IPS DF 6.9 (cell line): ENCODE measurements at regions not wholly inside any gene's neighbourhood (a gene's known extent, or its start where the extent isn't known, plus 50 kb on each side); places are given as distances from the start of the nearest gene placed in this dataset.
"Not testable (repeated sequence)": the region's sequence is repeated elsewhere in the genome, so short reads cannot be mapped to it uniquely, and the experiment has no call there.

Experiments
- DNase-seq: peaks from one replicate; pipeline ENCODE4 v3.0.0-alpha.2; 2013; ENCODE audit warnings: low read depth, low spot score
- H3K27ac ChIP-seq: one replicate; pipeline ENCODE4 v1.5.1; 2013; ENCODE audit warnings: low read length, control low read depth
- H3K27me3 ChIP-seq: 2 replicates; pipeline ENCODE4 v1.6.1; 2013; ENCODE audit warnings: mild to moderate bottlenecking, low read length; ENCODE audit not compliant: control insufficient read depth, insufficient read depth
- H3K36me3 ChIP-seq: 2 replicates; pipeline ENCODE4 v1.6.1; 2013; ENCODE audit warnings: low read length; ENCODE audit not compliant: control insufficient read depth, insufficient read depth
- H3K4me1 ChIP-seq: 2 replicates; pipeline ENCODE4 v1.6.1; 2013; ENCODE audit warnings: low read length; ENCODE audit not compliant: control insufficient read depth, insufficient read depth
- H3K4me3 ChIP-seq: 2 replicates; pipeline ENCODE4 v1.5.1; 2013; ENCODE audit warnings: mild to moderate bottlenecking, low read length
- H3K9me3 ChIP-seq: 2 replicates; pipeline ENCODE4 v1.6.1; 2013; ENCODE audit warnings: low read length, inconsistent platforms; ENCODE audit not compliant: control insufficient read depth, insufficient read depth
- WGBS: extraction: QIAGEN DNeasy Blood & Tissue Kit; methylation state at CpG from one replicate; pipeline ENCODE4 v1.1.7; 2013; ENCODE audit warnings: mixed read lengths, missing lambda C conversion rate; ENCODE audit not compliant: insufficient read length, insufficient coverage; 5-methylcytosine and 5-hydroxymethylcytosine counted together

DNA sequence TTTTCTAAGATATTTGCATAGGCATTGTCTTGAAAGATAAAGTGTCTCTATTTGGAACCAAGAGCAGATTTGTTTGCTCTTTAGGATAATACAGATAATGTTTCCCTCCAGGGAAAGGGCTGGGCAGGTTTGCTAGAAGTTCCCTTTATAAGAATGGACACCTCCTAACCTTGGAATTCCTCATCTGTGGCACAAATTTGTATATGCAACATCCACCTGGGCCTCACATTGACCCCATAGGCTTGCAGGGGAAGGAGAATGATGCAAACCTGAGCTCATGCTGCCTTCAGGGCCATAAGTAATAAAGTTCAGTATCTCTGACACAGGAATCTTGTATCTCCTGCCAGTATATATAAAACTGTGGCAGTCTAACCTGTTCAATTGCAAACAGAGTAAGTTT, 508.4 kb upstream of the MIR17HG start:
- Histone ChIP-seq H3K4me3 (no peak overlapping the region), H3K4me1 (no peaks in the 10 kb centered on the region; the same call in 1 of the 2 replicates), H3K27ac (no peak overlapping the region), H3K9me3 (no peaks in the 10 kb centered on the region), H3K36me3 (no peaks in the 10 kb centered on the region), H3K27me3 (no peaks in the 10 kb centered on the region)
- DNase-seq = no peak

DNA sequence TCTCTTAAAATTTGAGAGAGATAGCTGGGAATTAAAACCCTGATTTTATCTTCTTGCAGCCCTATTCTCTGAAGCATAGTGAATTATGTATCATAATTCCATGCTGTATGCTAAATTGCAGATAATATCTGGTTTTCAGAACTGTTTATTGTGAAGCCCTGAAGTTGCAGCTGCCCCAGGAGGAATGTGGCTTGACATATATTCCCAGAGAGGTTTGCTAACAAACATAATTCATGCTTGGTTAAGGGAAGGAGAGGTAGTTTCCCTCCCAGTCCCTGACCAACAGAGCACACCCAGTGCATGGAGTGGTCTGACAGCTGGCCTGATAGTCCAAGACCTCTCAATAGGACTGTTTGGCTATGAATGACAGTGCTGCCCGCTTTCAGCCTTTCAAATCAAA, 500.6 kb upstream of the MIR17HG start:
- Histone ChIP-seq H3K4me1 (no peaks in the 10 kb centered on the region), H3K36me3 (no peaks in the 10 kb centered on the region), H3K27me3 (no peaks in the 10 kb centered on the region), H3K4me3 (no peak overlapping the region), H3K27ac (no peak overlapping the region), H3K9me3 (no peaks in the 10 kb centered on the region)
- DNase-seq = no peak
- no CpG with 5 or more reads among the region's 1 CpG for WGBS

DNA sequence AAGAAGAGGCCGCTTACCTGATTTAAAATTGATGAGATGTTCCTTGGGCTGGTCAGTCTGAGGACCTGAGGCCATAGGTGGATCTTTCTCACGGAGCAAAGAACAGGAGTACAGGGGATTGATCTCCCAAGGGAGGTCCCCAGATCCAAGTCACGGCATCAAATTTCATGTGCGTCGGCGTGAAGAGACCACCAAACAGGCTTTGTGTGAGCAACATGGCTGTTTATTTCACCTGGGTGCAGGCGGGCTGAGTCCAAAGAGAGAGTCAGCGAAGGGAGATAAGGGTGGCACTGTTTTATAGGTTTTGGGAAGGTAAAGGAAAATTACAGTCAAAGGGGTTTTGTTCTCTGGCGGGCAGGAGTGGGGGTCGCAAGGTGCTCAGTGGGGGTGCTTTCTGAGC, 493.8 kb upstream of the MIR17HG start:
- H3K36me3 ChIP-seq, H3K4me3 ChIP-seq, H3K27me3 ChIP-seq, H3K27ac ChIP-seq, H3K9me3 ChIP-seq, H3K4me1 ChIP-seq, DNase-seq: not testable (repeated sequence)
- no CpG with 5 or more reads among the region's 10 CpGs for WGBS

DNA sequence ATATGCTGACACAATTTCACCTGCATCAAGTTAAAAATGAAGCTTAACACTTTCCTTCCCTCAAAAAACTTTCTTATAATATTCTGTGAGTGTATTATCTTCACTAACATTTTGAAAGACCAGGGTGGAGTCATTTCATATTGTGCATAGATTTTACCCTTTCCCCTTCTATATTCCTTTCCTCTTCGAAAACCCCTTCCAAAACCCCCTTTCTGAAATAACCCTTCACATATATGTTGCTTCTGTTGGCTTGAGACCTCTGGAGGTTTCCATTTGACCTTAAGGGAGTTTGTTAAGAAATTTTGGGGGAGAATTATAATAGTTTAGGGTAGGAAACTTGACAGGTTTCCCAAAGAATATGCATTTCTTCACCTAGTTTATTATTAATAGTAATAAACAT, 489.6 kb upstream of the MIR17HG start:
- Histone ChIP-seq H3K27me3 (no peaks in the 10 kb centered on the region), H3K9me3 (no peaks in the 10 kb centered on the region), H3K27ac (no peak overlapping the region), H3K4me3 (no peak overlapping the region), H3K36me3 (no peaks in the 10 kb centered on the region), H3K4me1 (0 out of 2 replicates have a peak, but pooled peaks cover 1% of the 10 kb centered on the region)
- DNase-seq = no peak
- WGBS = 100% methylated on average over 1 of the region's 1 CpG

DNA sequence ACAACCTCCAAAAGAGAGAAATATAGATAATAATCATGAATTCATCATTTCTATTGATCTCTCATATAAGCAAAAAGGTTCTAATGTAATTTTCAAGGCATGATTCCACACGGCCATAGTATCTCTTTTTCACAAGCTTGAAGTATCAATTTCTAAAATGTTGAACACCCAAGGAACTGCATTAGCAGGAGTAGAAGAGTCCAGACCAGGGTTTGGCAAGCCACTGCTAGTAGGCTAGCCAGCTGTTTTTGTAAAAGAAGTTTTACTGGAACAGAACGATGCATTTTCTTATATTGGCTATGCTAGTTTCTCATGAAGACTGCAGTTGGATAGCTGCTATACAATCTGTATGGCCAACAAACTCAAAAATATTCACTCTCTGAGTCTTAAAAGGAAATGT, 481.5 kb upstream of the MIR17HG start:
- no peaks in the 10 kb centered on the region for H3K36me3 ChIP-seq
- WGBS = no CpG with 5 or more reads among the region's 2 CpGs
- H3K27me3 ChIP-seq = no peaks in the 10 kb centered on the region
- no peak overlapping the region for H3K27ac ChIP-seq
- DNase-seq = no peak
- no peak overlapping the region for H3K4me3 ChIP-seq
- no peaks in the 10 kb centered on the region for H3K9me3 ChIP-seq
- H3K4me1 ChIP-seq = no peaks in the 10 kb centered on the region

DNA sequence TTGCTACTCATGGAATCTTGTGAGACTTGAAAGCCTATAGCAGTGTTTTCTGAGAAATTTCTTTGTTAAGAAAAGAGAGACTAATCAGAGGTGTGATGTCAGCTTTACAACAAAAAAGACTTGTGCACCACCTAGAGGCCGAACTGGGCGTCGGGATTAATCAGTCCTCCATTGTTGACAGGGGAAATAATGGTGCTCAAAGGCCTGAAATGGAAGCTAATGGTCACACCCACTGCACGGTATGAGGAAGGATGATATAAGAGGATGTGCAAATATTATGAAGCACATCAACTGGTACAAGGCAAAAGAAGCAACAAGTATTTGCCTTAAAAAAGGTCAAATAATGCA, 480.2 kb upstream of the MIR17HG start:
- no CpG with 5 or more reads among the region's 4 CpGs for WGBS
- Histone ChIP-seq H3K36me3 (no peaks in the 10 kb centered on the region), H3K27me3 (no peaks in the 10 kb centered on the region), H3K4me3 (no peak overlapping the region), H3K27ac (no peak overlapping the region), H3K4me1 (no peaks in the 10 kb centered on the region), H3K9me3 (no peaks in the 10 kb centered on the region)
- DNase-seq = peak; percentile 76

DNA sequence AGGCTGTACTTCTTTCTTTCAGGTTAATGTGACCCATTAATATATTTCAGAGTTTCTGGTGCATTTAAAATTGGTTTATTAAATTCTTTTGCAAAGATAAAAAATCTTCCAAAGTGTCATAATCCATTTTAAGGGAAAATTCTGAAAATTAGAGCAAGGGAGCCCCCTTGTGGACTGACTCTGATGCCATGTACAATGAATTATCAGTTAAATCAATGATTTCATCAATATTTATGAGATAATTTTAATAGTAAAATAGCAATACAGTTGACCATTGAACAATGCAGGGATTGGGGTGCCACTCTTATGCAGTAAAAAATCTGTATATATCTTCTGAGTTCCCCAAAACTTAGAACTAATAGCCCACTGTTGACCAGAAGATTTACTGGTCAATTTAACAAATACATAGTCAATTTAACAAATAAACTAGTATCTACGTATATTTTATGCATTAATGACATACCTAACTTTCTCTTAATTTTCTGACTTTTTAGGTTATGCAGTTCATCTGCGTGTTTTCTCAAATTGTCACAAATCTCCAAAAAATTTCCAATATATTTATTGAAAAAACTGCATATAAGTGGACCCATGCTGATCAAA, 479.1 kb upstream of the MIR17HG start:
- H3K27ac ChIP-seq = no peak overlapping the region
- no peaks in the 10 kb centered on the region for H3K36me3 ChIP-seq
- WGBS = no CpG with 5 or more reads among the region's 2 CpGs
- no peaks in the 10 kb centered on the region for H3K9me3 ChIP-seq
- no peaks in the 10 kb centered on the region; the same call in 1 of the 2 replicates for H3K4me1 ChIP-seq
- no peaks in the 10 kb centered on the region for H3K27me3 ChIP-seq
- DNase-seq = no peak
- H3K4me3 ChIP-seq = no peak overlapping the region

DNA sequence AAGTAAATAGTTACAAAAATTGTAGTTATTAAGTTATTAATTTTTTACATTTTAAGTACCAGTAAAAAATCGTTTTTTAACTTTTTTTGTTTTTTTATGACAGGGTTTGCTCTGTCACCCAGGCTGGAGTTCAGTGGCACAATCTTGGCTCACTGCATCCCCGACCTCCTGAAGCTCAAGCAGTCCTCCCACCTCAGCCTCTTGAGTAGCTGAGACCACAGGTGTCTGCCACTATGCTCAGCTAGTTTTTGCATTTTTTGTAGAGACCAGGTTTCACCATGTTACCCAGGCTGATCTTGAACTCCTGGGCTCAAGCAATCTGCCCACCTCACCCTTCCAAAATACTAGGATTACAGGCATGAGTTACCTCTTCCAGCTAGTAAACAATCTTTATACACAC, 477.9 kb upstream of the MIR17HG start:
- no CpG with 5 or more reads among the region's 2 CpGs for WGBS

DNA sequence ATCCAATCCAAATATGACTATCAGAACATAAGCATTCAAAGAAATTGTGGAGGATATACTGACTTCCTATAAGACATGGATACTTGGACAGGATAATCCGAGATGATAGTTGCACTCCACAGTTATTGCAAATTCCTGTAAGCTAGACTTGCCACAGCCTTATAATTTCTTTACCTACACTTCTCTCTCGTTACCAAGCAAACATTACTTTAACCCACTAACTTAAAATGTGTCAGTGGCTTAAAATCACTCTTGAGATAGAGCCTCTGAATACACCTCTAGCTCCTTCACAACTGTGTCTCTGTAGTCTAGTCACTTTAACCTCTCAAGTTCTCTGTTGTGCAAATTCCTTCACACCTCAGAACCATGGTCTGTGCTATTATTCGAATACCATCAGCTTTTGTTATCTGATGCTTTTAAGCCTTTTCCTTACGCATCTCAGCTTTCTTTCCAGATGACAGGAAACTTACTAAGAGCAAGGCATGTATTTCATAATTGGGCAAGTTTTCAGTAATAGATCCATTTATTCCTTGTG, 474.9 kb upstream of the MIR17HG start:
- H3K9me3 ChIP-seq = no peaks in the 10 kb centered on the region
- DNase-seq = no peak
- H3K4me1 ChIP-seq = no peaks in the 10 kb centered on the region; the same call in 1 of the 2 replicates
- no peak overlapping the region for H3K27ac ChIP-seq
- no peaks in the 10 kb centered on the region for H3K36me3 ChIP-seq
- H3K4me3 ChIP-seq = no peak overlapping the region
- H3K27me3 ChIP-seq = no peaks in the 10 kb centered on the region
- WGBS = 100% methylated on average over 1 of the region's 4 CpGs

More for the DNA sequence above, 477.9 kb upstream of the MIR17HG start:
- DNase-seq = no peak
- H3K36me3 ChIP-seq = no peaks in the 10 kb centered on the region
- H3K27ac ChIP-seq = no peak overlapping the region
- H3K4me1 ChIP-seq = no peaks in the 10 kb centered on the region; the same call in 1 of the 2 replicates
- H3K4me3 ChIP-seq = no peak overlapping the region
- no peaks in the 10 kb centered on the region for H3K27me3 ChIP-seq
- no peaks in the 10 kb centered on the region for H3K9me3 ChIP-seq

DNA sequence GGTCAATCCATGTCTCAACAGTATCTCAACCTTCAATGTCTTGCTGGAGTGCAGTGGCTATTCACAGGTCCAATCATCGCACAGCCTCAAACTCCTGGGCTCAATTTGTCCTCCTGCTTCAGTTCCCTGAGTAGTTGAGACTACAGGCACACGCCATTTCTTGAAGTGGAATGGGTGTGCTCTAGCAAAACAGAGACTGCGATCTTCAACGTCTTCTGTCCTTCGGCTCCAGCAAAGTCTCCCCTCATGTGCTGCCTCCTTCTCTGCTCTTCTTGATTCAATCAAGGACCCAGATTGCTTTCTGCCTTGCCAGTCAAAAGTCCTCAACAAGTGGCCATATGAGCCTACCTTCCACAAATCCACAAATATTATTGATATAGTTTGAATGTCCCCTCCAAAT, 466.7 kb upstream of the MIR17HG start:
- H3K27me3 ChIP-seq = no peaks in the 10 kb centered on the region
- no peaks in the 10 kb centered on the region for H3K4me1 ChIP-seq
- no peak overlapping the region for H3K4me3 ChIP-seq
- no peaks in the 10 kb centered on the region for H3K36me3 ChIP-seq
- DNase-seq = no peak
- no peak overlapping the region for H3K27ac ChIP-seq
- WGBS = no CpG with 5 or more reads among the region's 5 CpGs
- no peaks in the 10 kb centered on the region for H3K9me3 ChIP-seq

DNA sequence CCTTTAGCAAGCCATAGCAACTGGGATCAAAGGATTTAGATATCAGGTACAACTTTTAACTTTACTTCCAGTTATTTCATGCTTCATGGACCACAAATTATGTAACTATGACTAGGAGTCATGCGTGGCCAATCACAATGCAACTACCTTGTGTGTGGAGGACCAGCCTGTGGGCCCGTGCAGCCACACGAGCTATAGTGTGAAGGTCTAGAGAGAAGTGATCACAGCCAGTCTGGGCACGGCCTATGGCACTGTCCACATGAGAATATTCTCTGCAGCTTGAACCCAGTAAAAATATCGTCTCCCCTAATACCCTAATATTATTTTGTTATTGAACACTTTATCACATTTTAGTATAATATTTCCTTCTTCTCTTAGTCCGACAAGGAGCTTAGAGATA, 464.9 kb upstream of the MIR17HG start:
- DNase-seq = no peak
- H3K27me3 ChIP-seq = no peaks in the 10 kb centered on the region
- no peaks in the 10 kb centered on the region for H3K9me3 ChIP-seq
- WGBS = no CpG with 5 or more reads among the region's 6 CpGs
- H3K4me1 ChIP-seq = no peaks in the 10 kb centered on the region
- no peak overlapping the region for H3K27ac ChIP-seq
- no peak overlapping the region for H3K4me3 ChIP-seq
- no peaks in the 10 kb centered on the region for H3K36me3 ChIP-seq
